NOMO-1 treated with dmso at 0.1 percent for 144 hours (cell line): ENCODE measurements at regions not wholly inside any gene's neighbourhood (a gene's known extent, or its start where the extent isn't known, plus 50 kb on each side); places are given as distances from the start of the nearest gene placed in this dataset.
"Not testable (repeated sequence)": the region's sequence is repeated elsewhere in the genome, so short reads cannot be mapped to it uniquely, and the experiment has no call there.

Experiments
- DNase-seq: peaks from one replicate; lab custom pipeline; 2025; ENCODE audit not compliant: unreplicated experiment; lab: John Stamatoyannopoulos, UW

GRCh38 chr14:92223025-92223424 is 99.9 kb upstream of the SLC24A4 start:
- no peak for DNase-seq

- DNase-seq = peak; percentile 16
These were observed 98.5 kb upstream of the SLC24A4 start for GRCh38 chr14:92224358-92224954.

GRCh38 chr14:92225731-92226130 is 97.2 kb upstream of the SLC24A4 start:
- no peak for DNase-seq

GRCh38 chr14:92226166-92226565 is 96.8 kb upstream of the SLC24A4 start:
- not testable (repeated sequence) for DNase-seq

GRCh38 chr14:92236243-92236900 is 86.6 kb upstream of the SLC24A4 start:
- no peak for DNase-seq

GRCh38 chr14:92240658-92241057 is 82.3 kb upstream of the SLC24A4 start:
- no peak for DNase-seq

- no peak for DNase-seq
These were observed 80.9 kb upstream of the SLC24A4 start for GRCh38 chr14:92241966-92242595.

GRCh38 chr14:92244805-92245204 is 78.2 kb upstream of the SLC24A4 start:
- DNase-seq = no peak

GRCh38 chr14:92247341-92247740 is 75.6 kb upstream of the SLC24A4 start:
- DNase-seq = peak; percentile 40

- DNase-seq = no peak
These were observed 75.0 kb upstream of the SLC24A4 start for GRCh38 chr14:92247947-92248346.

- peak; percentile 50 for DNase-seq
These were observed 74.3 kb upstream of the SLC24A4 start for GRCh38 chr14:92248696-92249095.

- DNase-seq = not testable (repeated sequence)
These were observed 72.6 kb upstream of the SLC24A4 start for GRCh38 chr14:92250366-92250765.

- no peak for DNase-seq
These were observed 70.6 kb upstream of the SLC24A4 start for GRCh38 chr14:92252323-92252722.

GRCh38 chr14:92253381-92253894 is 69.5 kb upstream of the SLC24A4 start:
- no peak for DNase-seq

GRCh38 chr14:92254786-92255185 is 68.2 kb upstream of the SLC24A4 start:
- DNase-seq = no peak

GRCh38 chr14:92258934-92259333 is 64.0 kb upstream of the SLC24A4 start:
- DNase-seq = no peak

GRCh38 chr14:92259613-92260357 is 63.2 kb upstream of the SLC24A4 start:
- DNase-seq = peak; percentile 6

GRCh38 chr14:92263681-92264080 is 59.3 kb upstream of the SLC24A4 start:
- peak; percentile 51 for DNase-seq

- no peak for DNase-seq
These were observed 58.8 kb upstream of the SLC24A4 start for GRCh38 chr14:92264195-92264594.

GRCh38 chr14:92266216-92266615 is 56.7 kb upstream of the SLC24A4 start:
- no peak for DNase-seq
